ENCODE measurements at regions not wholly inside any gene's neighbourhood (a gene's known extent, or its start where the extent isn't known, plus 50 kb on each side); places are given as distances from the start of the nearest gene placed in this dataset.

DNA sequence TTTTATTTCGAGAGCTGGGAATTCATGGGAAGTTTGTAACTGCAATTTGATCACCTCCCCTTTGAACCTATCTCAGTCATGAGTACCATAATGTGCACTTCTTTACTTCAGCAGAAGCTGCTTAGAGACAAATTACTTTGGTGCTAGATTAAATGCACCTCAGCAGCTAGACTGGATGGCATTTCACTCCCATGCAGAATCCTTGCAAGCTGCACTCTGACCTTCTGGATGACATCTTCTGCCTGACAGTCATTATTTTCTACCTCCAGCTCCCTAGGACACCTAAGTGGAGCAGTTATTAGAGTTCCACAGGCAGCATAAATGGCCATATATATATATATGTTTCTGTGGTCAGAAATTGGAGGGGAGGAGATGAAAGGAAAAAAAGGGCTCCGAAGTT lies 366.0 kb upstream of the TMPRSS15 start:
- TF ChIP-seq, protein P1, sequence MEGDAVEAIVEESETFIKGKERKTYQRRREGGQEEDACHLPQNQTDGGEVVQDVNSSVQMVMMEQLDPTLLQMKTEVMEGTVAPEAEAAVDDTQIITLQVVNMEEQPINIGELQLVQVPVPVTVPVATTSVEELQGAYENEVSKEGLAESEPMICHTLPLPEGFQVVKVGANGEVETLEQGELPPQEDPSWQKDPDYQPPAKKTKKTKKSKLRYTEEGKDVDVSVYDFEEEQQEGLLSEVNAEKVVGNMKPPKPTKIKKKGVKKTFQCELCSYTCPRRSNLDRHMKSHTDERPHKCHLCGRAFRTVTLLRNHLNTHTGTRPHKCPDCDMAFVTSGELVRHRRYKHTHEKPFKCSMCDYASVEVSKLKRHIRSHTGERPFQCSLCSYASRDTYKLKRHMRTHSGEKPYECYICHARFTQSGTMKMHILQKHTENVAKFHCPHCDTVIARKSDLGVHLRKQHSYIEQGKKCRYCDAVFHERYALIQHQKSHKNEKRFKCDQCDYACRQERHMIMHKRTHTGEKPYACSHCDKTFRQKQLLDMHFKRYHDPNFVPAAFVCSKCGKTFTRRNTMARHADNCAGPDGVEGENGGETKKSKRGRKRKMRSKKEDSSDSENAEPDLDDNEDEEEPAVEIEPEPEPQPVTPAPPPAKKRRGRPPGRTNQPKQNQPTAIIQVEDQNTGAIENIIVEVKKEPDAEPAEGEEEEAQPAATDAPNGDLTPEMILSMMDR (IDR thresholded peaks at IDR 0.05) = no peak
- TF ChIP-seq POLR2A (IDR thresholded peaks at IDR 0.05) = no peak
